NB4 (cell line): ENCODE measurements at regions not wholly inside any gene's neighbourhood (a gene's known extent, or its start where the extent isn't known, plus 50 kb on each side); places are given as distances from the start of the nearest gene placed in this dataset.

Source experiments
- DNase-seq: peaks from one replicate; pipeline ENCODE4 v3.0.0; 2010; ENCODE audit warnings: low read depth
- H3K4me3 ChIP-seq: one replicate; pipeline ENCODE4 v1.5.1; 2011; ENCODE audit warnings: mild to moderate bottlenecking, low read depth, low read length, moderate library complexity
- MAX ChIP-seq: IDR thresholded peaks from 2 replicates; pipeline ENCODE4 v1.6.1; 2011; ENCODE audit warnings: low read depth, low read length
- MYC ChIP-seq: IDR thresholded peaks from 2 replicates; pipeline ENCODE4 v1.6.1; 2011; ENCODE audit warnings: low read depth, low read length
- POLR2A ChIP-seq: IDR thresholded peaks from 2 replicates; pipeline ENCODE4 v1.6.1; 2011; ENCODE audit warnings: mild to moderate bottlenecking; ENCODE audit not compliant: insufficient read length; ENCODE audit errors: extremely low read depth
- TF ChIP-seq, protein P1 (sequence below): IDR thresholded peaks from one replicate; pipeline ENCODE4 v1.5.1; 2012; ENCODE audit warnings: low read depth, low read length

GRCh38 chr10:107616031-107616430 is 451.5 kb upstream of the SORCS1 start:
- no peak overlapping the region for H3K4me3 ChIP-seq
- DNase-seq = no peak
- TF ChIP-seq, protein P1, sequence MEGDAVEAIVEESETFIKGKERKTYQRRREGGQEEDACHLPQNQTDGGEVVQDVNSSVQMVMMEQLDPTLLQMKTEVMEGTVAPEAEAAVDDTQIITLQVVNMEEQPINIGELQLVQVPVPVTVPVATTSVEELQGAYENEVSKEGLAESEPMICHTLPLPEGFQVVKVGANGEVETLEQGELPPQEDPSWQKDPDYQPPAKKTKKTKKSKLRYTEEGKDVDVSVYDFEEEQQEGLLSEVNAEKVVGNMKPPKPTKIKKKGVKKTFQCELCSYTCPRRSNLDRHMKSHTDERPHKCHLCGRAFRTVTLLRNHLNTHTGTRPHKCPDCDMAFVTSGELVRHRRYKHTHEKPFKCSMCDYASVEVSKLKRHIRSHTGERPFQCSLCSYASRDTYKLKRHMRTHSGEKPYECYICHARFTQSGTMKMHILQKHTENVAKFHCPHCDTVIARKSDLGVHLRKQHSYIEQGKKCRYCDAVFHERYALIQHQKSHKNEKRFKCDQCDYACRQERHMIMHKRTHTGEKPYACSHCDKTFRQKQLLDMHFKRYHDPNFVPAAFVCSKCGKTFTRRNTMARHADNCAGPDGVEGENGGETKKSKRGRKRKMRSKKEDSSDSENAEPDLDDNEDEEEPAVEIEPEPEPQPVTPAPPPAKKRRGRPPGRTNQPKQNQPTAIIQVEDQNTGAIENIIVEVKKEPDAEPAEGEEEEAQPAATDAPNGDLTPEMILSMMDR = no peak
- no peak for TF ChIP-seq POLR2A
- TF ChIP-seq MYC = no peak
- TF ChIP-seq MAX = no peak

DNA sequence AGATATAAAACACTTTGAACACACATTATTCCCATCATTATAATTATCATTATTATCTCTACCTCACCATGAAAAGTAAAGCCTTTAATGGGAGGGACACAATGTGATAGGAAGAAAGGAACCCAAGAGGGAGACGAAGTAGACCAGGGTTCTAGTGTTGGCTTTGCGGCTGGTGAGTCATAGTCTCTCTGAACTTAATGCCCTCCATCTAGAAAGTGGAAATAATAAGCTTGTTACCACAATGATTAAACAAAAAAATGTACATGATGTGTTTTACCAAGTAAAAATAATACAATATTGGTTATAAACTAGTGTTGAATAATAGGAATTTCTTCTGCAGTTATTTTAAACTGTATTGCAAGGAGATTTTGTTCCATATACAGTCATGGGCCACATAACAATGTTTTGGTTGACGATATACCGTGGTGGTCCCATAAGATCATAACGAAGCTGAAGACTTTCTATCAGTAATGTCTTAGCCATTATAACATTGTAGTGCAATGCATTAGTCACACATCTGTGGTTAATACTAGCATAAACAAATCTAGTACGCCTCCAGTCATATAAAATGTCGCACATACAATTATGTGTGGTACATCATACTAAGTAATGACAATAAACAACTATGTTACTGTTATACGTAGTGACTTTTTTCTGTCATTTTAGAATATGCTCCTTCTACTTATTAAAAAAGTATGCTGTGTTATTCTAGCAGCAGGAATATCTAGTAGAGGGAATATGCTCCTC is 450.6 kb upstream of the SORCS1 start:
- H3K4me3 ChIP-seq = no peak overlapping the region
- peak; percentile 34 for DNase-seq
- TF ChIP-seq MAX (no peak), MYC (no peak), POLR2A (no peak)
- TF ChIP-seq, protein P1 = no peak

DNA sequence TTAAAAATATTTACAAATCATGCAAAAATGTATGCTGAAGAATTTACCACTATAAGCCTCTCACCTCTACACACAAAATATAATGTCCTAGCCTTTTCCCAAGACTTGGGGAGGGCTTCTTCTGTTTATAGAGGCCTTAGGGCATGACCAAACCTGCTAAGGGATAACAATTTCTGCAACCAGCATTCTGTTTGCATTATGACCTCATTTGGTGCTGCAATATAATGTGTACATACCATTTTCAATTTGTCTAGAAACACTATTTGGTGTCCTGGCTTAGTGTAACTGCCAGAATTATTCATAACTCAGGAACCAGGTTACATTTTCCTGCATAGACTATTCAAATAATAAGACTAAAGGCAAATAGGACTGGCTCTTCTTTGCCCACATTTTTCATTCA is 446.6 kb upstream of the SORCS1 start:
- no peak for TF ChIP-seq MAX
- no peak for TF ChIP-seq MYC
- TF ChIP-seq POLR2A = no peak
- TF ChIP-seq, protein P1 = no peak
- DNase-seq = no peak

DNA sequence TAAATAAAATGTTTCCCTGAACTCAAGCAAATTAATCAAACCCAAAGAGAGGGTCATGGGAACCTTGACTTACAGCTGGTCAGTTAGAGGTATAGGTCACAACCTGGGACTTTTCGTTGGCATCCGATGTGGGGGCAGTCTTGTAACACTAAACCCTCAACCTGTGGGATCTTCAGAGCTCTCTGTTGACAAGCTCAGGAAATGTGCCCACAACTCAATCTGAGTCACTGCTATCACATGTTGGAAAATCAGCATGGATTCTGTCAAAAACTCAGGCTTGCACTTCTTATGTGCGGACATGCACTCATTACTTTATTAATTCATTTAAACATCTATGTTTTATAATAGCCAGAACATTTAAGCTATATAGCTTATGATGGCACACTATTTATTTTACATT is 424.6 kb upstream of the SORCS1 start:
- no peak overlapping the region for H3K4me3 ChIP-seq
- DNase-seq = no peak
- TF ChIP-seq, protein P1 = no peak
- TF ChIP-seq MYC (no peak), POLR2A (no peak), MAX (no peak)

More for the DNA sequence above, 446.6 kb upstream of the SORCS1 start:
- no peak overlapping the region for H3K4me3 ChIP-seq

GRCh38 chr10:107585630-107586029 is 421.1 kb upstream of the SORCS1 start:
- peak; percentile 9 for DNase-seq
- H3K4me3 ChIP-seq = no peak overlapping the region
- TF ChIP-seq MYC (no peak), MAX (no peak), POLR2A (no peak)
- TF ChIP-seq, protein P1 = no peak
